Esophagus (tissue), 2 donors: ENCODE measurements at regions not wholly inside any gene's neighbourhood (a gene's known extent, or its start where the extent isn't known, plus 50 kb on each side); places are given as distances from the start of the nearest gene placed in this dataset.

ENCODE experiments used
- H3K27ac ChIP-seq, 2 donors: one replicate each; pipeline ENCODE4 v1.5.1; 2013; ENCODE audit warnings: low read depth in 2 of 2, mild to moderate bottlenecking in 2 of 2, inconsistent platforms in 1 of 2, low read length in 1 of 2, moderate library complexity in 1 of 2
- H3K27me3 ChIP-seq, 2 donors: one replicate each; pipeline ENCODE4 v1.6.1; 2013; ENCODE audit warnings: low read length in 2 of 2, control low read depth in 1 of 2, mild to moderate bottlenecking in 1 of 2; ENCODE audit not compliant: insufficient read depth in 2 of 2, control insufficient read depth in 1 of 2
- H3K36me3 ChIP-seq, 2 donors: one replicate each; pipeline ENCODE4 v1.6.1; 2013; ENCODE audit warnings: low read length in 1 of 2; ENCODE audit not compliant: control insufficient read depth in 2 of 2, insufficient read depth in 2 of 2
- H3K4me1 ChIP-seq, 2 donors: one replicate each; pipeline ENCODE4 v1.6.1; 2013; ENCODE audit warnings: low read length in 1 of 2; ENCODE audit not compliant: control insufficient read depth in 2 of 2, insufficient read depth in 2 of 2
- H3K4me3 ChIP-seq, 2 donors: one replicate each; pipeline ENCODE4 v1.5.1; 2013; ENCODE audit warnings: low read length in 2 of 2, mild to moderate bottlenecking in 2 of 2, low read depth in 1 of 2, moderate library complexity in 1 of 2
- H3K9me3 ChIP-seq, 2 donors: one replicate each; pipeline ENCODE4 v1.6.1; 2013; ENCODE audit warnings: mild to moderate bottlenecking in 2 of 2, low read depth in 1 of 2, low read length in 1 of 2, moderate library complexity in 1 of 2; ENCODE audit not compliant: control insufficient read depth in 2 of 2, insufficient read depth in 1 of 2
- WGBS, 2 donors: extraction: QIAGEN DNeasy Blood & Tissue Kit; methylation state at CpG; one replicate each; pipeline ENCODE4 v1.1.7; 2013; 5-methylcytosine and 5-hydroxymethylcytosine counted together
- donor health status: healthy with polysubstance abuse.
- donor health status: Bipolar disorder and iron deficiency.

DNA sequence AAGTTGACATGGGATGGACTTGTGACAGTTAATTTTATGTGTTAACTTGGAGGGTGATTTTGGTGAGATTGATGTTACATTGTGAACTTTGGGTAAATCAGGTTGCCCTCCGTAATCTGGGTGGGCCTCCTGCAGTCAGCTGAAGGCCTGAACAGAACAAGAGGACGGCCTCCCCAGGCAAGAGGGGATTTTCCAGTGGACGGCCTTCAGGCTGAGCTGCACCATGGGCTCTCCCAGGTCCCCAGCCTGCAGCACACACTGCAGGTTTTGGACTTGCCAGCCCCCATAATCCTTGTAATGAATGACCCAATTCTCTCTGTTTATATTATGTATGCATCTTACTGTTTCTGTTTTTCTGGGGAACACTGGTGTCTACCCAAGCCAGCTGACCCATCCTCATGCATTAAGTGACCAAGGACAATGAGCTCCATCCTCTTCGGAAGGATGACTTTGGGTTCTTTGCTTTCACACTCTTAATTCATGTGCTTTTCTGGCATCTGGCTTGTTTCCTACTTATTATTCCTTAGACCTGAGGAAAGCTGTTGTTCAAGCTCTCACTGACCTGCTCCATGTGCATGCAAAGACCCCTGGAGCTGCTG lies 64.2 kb downstream of the DACT2 start:
- Histone ChIP-seq H3K27ac (no peak overlapping the region), H3K27me3 (no peaks in the 10 kb centered on the region), H3K36me3 (no peaks in the 10 kb centered on the region), H3K4me3 (no peak overlapping the region), H3K4me1 (no peaks in the 10 kb centered on the region), H3K9me3 (no peaks in the 10 kb centered on the region)
- WGBS, 2 donors = 88 to 98% methylated on average over 4 of the region's 4 CpGs

- Histone ChIP-seq H3K9me3 (no peaks in the 10 kb centered on the region), H3K27me3 (no peaks in the 10 kb centered on the region), H3K27ac (no peak overlapping the region), H3K4me1 (peaks cover 0 to 4% of the 10 kb centered on the region in 2 donors), H3K36me3 (no peaks in the 10 kb centered on the region), H3K4me3 (no peak overlapping the region)
- 75 to 84% methylated on average over 4 of the region's 4 CpGs for whole genome bisulfite sequencing, 2 donors
These were observed 67.3 kb downstream of the DACT2 start for GRCh38 chr6:168252267-168252666.

DNA sequence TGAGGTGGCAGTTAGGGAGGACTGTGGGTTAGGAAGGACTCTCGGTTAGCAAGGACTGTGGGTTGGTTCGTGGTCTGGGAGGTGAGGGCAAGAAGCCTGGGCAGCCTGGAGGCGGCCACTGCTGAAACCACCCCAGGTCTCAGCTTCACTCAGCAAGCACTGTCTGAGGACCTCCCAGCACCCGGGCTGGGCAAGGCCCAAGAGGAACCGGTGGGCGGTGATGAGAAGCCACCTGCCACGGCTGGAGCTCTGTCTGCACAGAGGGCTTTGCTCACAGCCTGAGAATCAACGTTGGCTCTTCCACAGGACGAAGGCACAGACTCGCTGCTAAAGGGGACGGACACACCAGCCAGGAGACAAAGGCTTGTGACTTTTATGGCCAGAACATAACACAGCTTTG lies 69.3 kb downstream of the DACT2 start:
- Histone ChIP-seq H3K27me3 (no peaks in the 10 kb centered on the region), H3K27ac (no peak overlapping the region), H3K4me3 (no peak overlapping the region), H3K36me3 (no peaks in the 10 kb centered on the region), H3K4me1 (peaks cover 0 to 4% of the 10 kb centered on the region in 2 donors), H3K9me3 (no peaks in the 10 kb centered on the region)
- 92% methylated on average over 11 of the region's 11 CpGs for WGBS, 2 donors

DNA sequence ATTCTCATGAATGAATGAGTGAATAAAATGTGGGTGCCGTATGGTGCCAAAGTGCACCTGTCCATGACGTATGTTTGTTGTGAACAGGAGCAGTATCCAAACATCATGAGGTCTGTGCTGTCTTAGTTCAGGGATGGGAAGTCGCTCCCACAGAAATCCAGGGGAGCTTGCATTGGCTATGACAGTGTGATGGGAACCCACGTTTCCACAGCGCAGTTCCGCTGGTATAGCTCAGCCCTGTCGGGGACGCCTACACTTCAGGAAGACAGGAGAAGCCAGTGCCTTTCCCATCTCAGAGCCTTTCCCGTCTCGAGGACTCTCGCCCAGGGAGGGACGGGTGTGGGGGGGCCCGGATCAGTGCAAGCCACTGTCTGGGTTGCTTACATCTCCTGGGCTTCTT lies 69.8 kb downstream of the DACT2 start:
- Histone ChIP-seq H3K4me3 (no peak overlapping the region), H3K4me1 (peaks cover 0 to 4% of the 10 kb centered on the region in 2 donors), H3K27ac (no peak overlapping the region), H3K36me3 (no peaks in the 10 kb centered on the region), H3K27me3 (no peaks in the 10 kb centered on the region), H3K9me3 (no peaks in the 10 kb centered on the region)
- 88 to 95% methylated on average over 13 of the region's 13 CpGs for WGBS, 2 donors

DNA sequence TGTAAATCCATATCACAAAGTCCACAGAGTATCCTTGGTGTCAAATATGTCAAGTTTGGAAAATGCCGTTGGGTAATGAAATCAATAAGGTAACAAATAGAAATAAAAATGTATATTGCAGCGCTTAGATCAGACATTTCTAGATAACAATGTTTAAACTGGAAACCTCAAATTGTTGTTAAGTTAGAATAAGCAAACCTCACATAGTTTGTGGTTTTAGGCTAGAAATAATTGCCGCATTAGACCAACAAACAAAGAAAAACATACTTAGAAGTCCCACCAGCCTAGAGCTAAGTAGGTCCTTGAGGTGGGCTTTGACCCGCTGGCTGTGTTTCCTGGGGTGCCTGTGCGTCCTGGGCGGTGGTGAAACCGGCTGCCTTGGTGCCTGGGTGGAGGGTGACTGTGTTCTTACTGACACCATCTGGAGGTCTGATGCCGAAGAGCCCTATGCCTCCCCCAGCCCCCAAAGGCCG lies 71.4 kb downstream of the DACT2 start:
- Histone ChIP-seq H3K27ac (no peak overlapping the region), H3K36me3 (no peaks in the 10 kb centered on the region), H3K9me3 (no peaks in the 10 kb centered on the region), H3K27me3 (no peaks in the 10 kb centered on the region), H3K4me3 (no peak overlapping the region), H3K4me1 (peaks cover 0 to 4% of the 10 kb centered on the region in 2 donors)
- 76 to 88% methylated on average over 9 of the region's 9 CpGs for WGBS, 2 donors

- Histone ChIP-seq H3K36me3 (no peaks in the 10 kb centered on the region), H3K4me3 (no peak overlapping the region), H3K27ac (no peak overlapping the region), H3K9me3 (no peaks in the 10 kb centered on the region), H3K27me3 (no peaks in the 10 kb centered on the region), H3K4me1 (peaks cover 0 to 4% of the 10 kb centered on the region in 2 donors)
- 23% methylated on average over 15 to 16 of the region's 16 CpGs for WGBS, 2 donors
These were observed 72.0 kb downstream of the DACT2 start for GRCh38 chr6:168247443-168248147.

DNA sequence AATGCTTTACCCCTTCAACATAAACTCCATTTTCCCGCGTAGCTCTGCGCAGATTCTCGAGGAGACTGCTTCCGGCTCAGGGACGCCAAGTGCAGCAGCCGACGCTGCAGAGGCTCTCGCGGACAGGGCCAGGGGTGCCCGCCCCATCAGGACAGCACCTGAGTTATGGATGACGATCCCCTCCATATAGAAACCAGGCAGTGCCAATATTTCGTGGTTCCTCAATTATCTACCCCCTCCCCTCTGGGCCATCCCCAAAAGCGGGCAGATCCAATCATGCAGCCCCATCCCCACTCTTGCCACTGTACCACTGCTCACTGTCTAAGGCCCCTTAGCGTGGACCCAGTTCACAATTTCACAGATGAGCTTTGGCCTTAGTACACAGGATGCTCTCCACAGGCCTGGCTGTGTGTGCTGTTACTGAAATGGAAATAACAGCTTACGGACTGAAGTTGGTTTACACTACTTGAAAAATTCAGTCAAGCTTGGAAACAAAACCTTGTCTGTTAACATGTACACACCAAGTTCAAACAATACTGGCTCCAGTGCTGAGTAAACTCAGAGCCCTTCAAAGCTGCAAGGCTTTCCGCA lies 74.5 kb downstream of the DACT2 start:
- Histone ChIP-seq H3K36me3 (no peaks in the 10 kb centered on the region), H3K4me3 (no peak overlapping the region), H3K27me3 (no peaks in the 10 kb centered on the region), H3K4me1 (peaks cover 0 to 4% of the 10 kb centered on the region in 2 donors), H3K27ac (no peak overlapping the region), H3K9me3 (no peaks in the 10 kb centered on the region)
- 89 to 94% methylated on average over 17 of the region's 17 CpGs for WGBS, 2 donors

DNA sequence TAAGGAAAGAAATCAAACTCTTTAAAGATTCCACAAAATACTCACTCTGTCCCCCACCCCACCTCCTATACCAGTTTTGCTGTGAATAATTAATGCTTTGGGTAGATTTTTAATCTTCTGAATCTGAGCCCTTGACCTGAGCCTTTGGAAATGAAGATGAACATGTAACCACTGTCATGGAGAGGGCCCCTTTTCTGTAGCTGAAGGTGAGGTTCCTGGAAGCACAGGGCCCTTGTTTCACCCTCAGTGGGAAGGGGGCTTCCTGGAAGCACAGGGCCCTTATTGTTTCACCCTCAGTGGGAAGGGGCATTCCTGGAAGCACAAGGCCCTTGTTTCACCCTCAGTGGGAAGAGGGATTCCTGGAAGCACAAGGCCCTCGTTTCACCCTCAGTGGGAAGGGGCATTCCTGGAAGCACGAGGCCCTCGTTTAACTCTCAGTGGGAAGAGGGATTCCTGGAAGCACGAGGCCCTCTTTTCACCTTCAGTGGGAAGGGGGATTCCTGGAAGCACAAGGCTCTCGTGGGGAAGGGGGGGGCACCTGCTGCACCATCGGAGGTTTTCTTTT lies 75.7 kb downstream of the DACT2 start:
- WGBS, 2 donors = 66 to 82% methylated on average over 6 of the region's 6 CpGs
- H3K9me3 ChIP-seq = no peaks in the 10 kb centered on the region
- no peak overlapping the region for H3K27ac ChIP-seq
- H3K36me3 ChIP-seq = no peaks in the 10 kb centered on the region
- no peak overlapping the region for H3K4me3 ChIP-seq
- H3K27me3 ChIP-seq = no peaks in the 10 kb centered on the region
- peaks cover 2 to 4% of the 10 kb centered on the region in 2 donors for H3K4me1 ChIP-seq

DNA sequence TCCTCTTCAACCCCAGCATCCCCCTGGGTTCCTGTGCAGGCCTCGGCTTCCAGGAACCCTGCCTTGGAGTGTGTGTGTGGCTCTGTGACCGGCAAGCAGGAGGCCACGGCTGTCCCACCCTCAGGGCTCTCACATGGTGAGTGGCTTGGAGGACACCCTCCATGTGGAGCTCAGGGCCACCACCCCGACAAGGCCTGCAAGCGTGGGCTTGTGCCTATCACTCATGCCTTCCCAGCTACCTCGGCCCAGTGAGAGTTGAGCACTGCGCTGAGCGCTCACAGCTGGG lies 76.7 kb downstream of the DACT2 start:
- Histone ChIP-seq H3K4me3 (no peak overlapping the region), H3K9me3 (no peaks in the 10 kb centered on the region), H3K27ac (no peak overlapping the region), H3K27me3 (no peaks in the 10 kb centered on the region), H3K4me1 (peaks cover 3 to 4% of the 10 kb centered on the region in 2 donors), H3K36me3 (no peaks in the 10 kb centered on the region)
- WGBS, 2 donors = 87 to 88% methylated on average over 8 of the region's 8 CpGs
